ENCODE measurements at regions not wholly inside any gene's neighbourhood (a gene's known extent, or its start where the extent isn't known, plus 50 kb on each side); places are given as distances from the start of the nearest gene placed in this dataset.
"Not testable (repeated sequence)": the region's sequence is repeated elsewhere in the genome, so short reads cannot be mapped to it uniquely, and the experiment has no call there.

GRCh38 chr1:144104000-144104677 lies 132.4 kb upstream of the FAM72C start:
- H2AK5ac ChIP-seq (ENCODE audit: insufficient read length, low read length); H3K9ac ChIP-seq (ENCODE audit: extremely low read depth, insufficient read length, low read length); H2BK120ac ChIP-seq (ENCODE audit: low read depth, low read length, poor library complexity, severe bottlenecking); H3T11ph ChIP-seq (ENCODE audit: low read length); H3K23me2 ChIP-seq (ENCODE audit: insufficient read length, low read depth, low read length, poor library complexity, severe bottlenecking); H4K5ac ChIP-seq (ENCODE audit: insufficient read length, low read depth, low read length); H3K79me1 ChIP-seq (ENCODE audit: insufficient read depth, low read depth, low read length, poor library complexity, severe bottlenecking); H4K20me1 ChIP-seq (ENCODE audit: control insufficient read depth, insufficient read depth, insufficient read length); H2AFZ ChIP-seq (ENCODE audit: low read length); H3K36me3 Mint-ChIP-seq (ENCODE audit: insufficient read depth in 1 of 3, low read depth in 3 of 3); H3K27me3 ChIP-seq (ENCODE audit: insufficient read depth, low read length); H3K27me3 Mint-ChIP-seq (ENCODE audit: low read depth); H2BK5ac ChIP-seq (ENCODE audit: insufficient read length, low read length); H4K8ac ChIP-seq (replicated peaks; ENCODE audit: insufficient read length, low read depth, low read length); H3K4me2 ChIP-seq (ENCODE audit: insufficient read depth, insufficient read length, low read length); H3K4me1 Mint-ChIP-seq; H3K4me1 ChIP-seq (ENCODE audit: insufficient read depth, low read length); H2BK20ac ChIP-seq (ENCODE audit: low read depth, low read length, poor library complexity, severe bottlenecking); H3K27ac ChIP-seq (ENCODE audit: insufficient read length, low read depth, low read length); H3K79me2 ChIP-seq (ENCODE audit: insufficient read depth, low read length); H3K9me3 ChIP-seq (ENCODE audit: control insufficient read depth, low read depth, low read length); H3K4me3 Mint-ChIP-seq; H3K23ac ChIP-seq (ENCODE audit: insufficient read length, low read depth, low read length); H3K56ac ChIP-seq (ENCODE audit: insufficient read length, low read depth, low read length): not testable (repeated sequence)
- peak overlapping the region in 1 of 3 experiments; percentile 35; a peak in 1 of 7 replicates for H3K27ac Mint-ChIP-seq
- Histone ChIP-seq H3K18ac (ENCODE audit: insufficient read length, low read depth, low read length) (peak overlapping the region; percentile 49), H3K14ac (ENCODE audit: insufficient read depth, low read length) (peak overlapping the region; percentile 55), H4K91ac (ENCODE audit: insufficient read length, low read depth, low read length) (peak overlapping the region; percentile 98), H2BK12ac (ENCODE audit: insufficient read length, low read depth, low read length) (peak overlapping the region; percentile 89), H2BK15ac (ENCODE audit: low read depth, low read length) (peak overlapping the region; percentile 92; the same call in 1 of the 2 replicates), H3K4ac (ENCODE audit: low read depth, low read length) (peak overlapping the region; percentile 91; the same call in 1 of the 2 replicates)
- DNase-seq: peak; percentile 74
- no CpG with 5 or more reads among the region's 14 CpGs for WGBS (ENCODE audit: extremely low coverage, insufficient read length, low lambda C conversion rate)
- peaks cover 11 to 18% of the 10 kb centered on the region in 2 experiments; a peak in 3 of 5 replicates for H3K9me3 Mint-ChIP-seq

GRCh38 chr1:144103156-144103880 lies 131.5 kb upstream of the FAM72C start:
- not testable (repeated sequence) for H4K20me1 ChIP-seq (ENCODE audit: control insufficient read depth, insufficient read depth, insufficient read length); H2AFZ ChIP-seq (ENCODE audit: low read length); H3K27me3 ChIP-seq (ENCODE audit: insufficient read depth, low read length); H3K23me2 ChIP-seq (ENCODE audit: insufficient read length, low read depth, low read length, poor library complexity, severe bottlenecking); H3K9me3 ChIP-seq (ENCODE audit: control insufficient read depth, low read depth, low read length); H3K27ac ChIP-seq (ENCODE audit: insufficient read length, low read depth, low read length); H3K4me1 Mint-ChIP-seq; H3K9ac ChIP-seq (ENCODE audit: extremely low read depth, insufficient read length, low read length); H2BK120ac ChIP-seq (ENCODE audit: low read depth, low read length, poor library complexity, severe bottlenecking); H3K27ac Mint-ChIP-seq; H3K36me3 Mint-ChIP-seq (ENCODE audit: insufficient read depth in 1 of 3, low read depth in 3 of 3); H3K79me1 ChIP-seq (ENCODE audit: insufficient read depth, low read depth, low read length, poor library complexity, severe bottlenecking); DNase-seq; H3K27me3 Mint-ChIP-seq (ENCODE audit: low read depth); H3K4me1 ChIP-seq (ENCODE audit: insufficient read depth, low read length); H3K4me2 ChIP-seq (ENCODE audit: insufficient read depth, insufficient read length, low read length); H2BK15ac ChIP-seq (ENCODE audit: low read depth, low read length); H3K56ac ChIP-seq (ENCODE audit: insufficient read length, low read depth, low read length); H2BK5ac ChIP-seq (ENCODE audit: insufficient read length, low read length); H4K8ac ChIP-seq (replicated peaks; ENCODE audit: insufficient read length, low read depth, low read length); H4K5ac ChIP-seq (ENCODE audit: insufficient read length, low read depth, low read length); H2BK12ac ChIP-seq (ENCODE audit: insufficient read length, low read depth, low read length); H3K4me3 Mint-ChIP-seq; H3T11ph ChIP-seq (ENCODE audit: low read length); H3K79me2 ChIP-seq (ENCODE audit: insufficient read depth, low read length); H3K23ac ChIP-seq (ENCODE audit: insufficient read length, low read depth, low read length); H2AK5ac ChIP-seq (ENCODE audit: insufficient read length, low read length); H2BK20ac ChIP-seq (ENCODE audit: low read depth, low read length, poor library complexity, severe bottlenecking)
- WGBS (ENCODE audit: extremely low coverage, insufficient read length, low lambda C conversion rate): no CpG with 5 or more reads among the region's 6 CpGs
- peak overlapping the region; percentile 62; the same call in 1 of the 2 replicates for H3K14ac ChIP-seq (ENCODE audit: insufficient read depth, low read length)
- H3K9me3 Mint-ChIP-seq: peaks cover 11 to 18% of the 10 kb centered on the region in 2 experiments; a peak in 3 of 5 replicates
- H4K91ac ChIP-seq (ENCODE audit: insufficient read length, low read depth, low read length): peak overlapping the region; percentile 98
- H3K18ac ChIP-seq (ENCODE audit: insufficient read length, low read depth, low read length): peak overlapping the region; percentile 4
- H3K4ac ChIP-seq (ENCODE audit: low read depth, low read length): peak overlapping the region; percentile 91; the same call in 1 of the 2 replicates

Data from H9 (cell line).